HEK293 (cell line): ENCODE measurements at regions not wholly inside any gene's neighbourhood (a gene's known extent, or its start where the extent isn't known, plus 50 kb on each side); places are given as distances from the start of the nearest gene placed in this dataset.

Experiments
- CTCF ChIA-PET: fragments of 350-600 bp; formaldehyde crosslinking; extraction: SDS; loops from one replicate; lab custom pipeline; 2021; ENCODE audit warnings: antibody characterized with exemption; lab: Yijun Ruan, JAX
- POLR2A ChIA-PET: fragments of 300-600 bp; formaldehyde crosslinking; extraction: SDS; loops from one replicate; lab custom pipeline; 2020; ENCODE audit warnings: antibody characterized with exemption, inconsistent platforms; lab: Yijun Ruan, JAX
- H3K27ac ChIP-seq: fragments of 200-500 bp; sonication (Bioruptor generic); 2 replicates; pipeline ENCODE4 v1.5.1; 2014; ENCODE audit warnings: low read depth, low read length, control low read depth, inconsistent platforms; ENCODE audit errors: extremely low read depth
- H3K36me3 ChIP-seq, 2 experiments: fragments of 200-500 bp in 1 of 2; sonication (Bioruptor generic) in 1 of 2; 1 replicate in 1 of 2; 2 replicates in 1 of 2; pipeline ENCODE4 v1.5.1; 2014 to 2017; ENCODE audit warnings: inconsistent platforms in 2 of 2, low read length in 2 of 2; ENCODE audit not compliant: control insufficient read depth in 2 of 2, insufficient read depth in 1 of 2
- H3K4me1 ChIP-seq: fragments of 200-500 bp; sonication (Bioruptor generic); 2 replicates; pipeline ENCODE4 v1.5.1; 2014; ENCODE audit warnings: mild to moderate bottlenecking, low read length, inconsistent platforms; ENCODE audit not compliant: control insufficient read depth, insufficient read depth
- H3K4me3 ChIP-seq: 2 replicates; pipeline ENCODE4 v1.5.1; 2011; ENCODE audit warnings: low read depth, mild to moderate bottlenecking, control low read depth, low read length, moderate library complexity
- H3K9me3 ChIP-seq: fragments of 200-500 bp; sonication (Bioruptor generic); 2 replicates; pipeline ENCODE4 v1.5.1; 2014; ENCODE audit warnings: low read depth, low read length, inconsistent platforms; ENCODE audit not compliant: control insufficient read depth, insufficient read depth
- CTCF ChIP-seq: fragments of 450-650 bp; formaldehyde crosslinking; IDR thresholded peaks from 2 replicates; pipeline ENCODE4 v1.5.1; 2016; ENCODE audit warnings: missing biosample characterization, missing genetic modification characterization
- FEZF1 ChIP-seq: fragments of 450-650 bp; formaldehyde crosslinking; IDR thresholded peaks from 2 replicates; pipeline ENCODE4 v1.5.1; 2016; ENCODE audit warnings: missing biosample characterization, missing genetic modification characterization
- HOXA7 ChIP-seq: sonication (generic); formaldehyde crosslinking; IDR thresholded peaks from 2 replicates; pipeline ENCODE4 v1.8.1; 2022; ENCODE audit warnings: missing genetic modification reagents, borderline replicate concordance
- HOXD13 ChIP-seq: sonication (generic); formaldehyde crosslinking; IDR thresholded peaks from 2 replicates; pipeline ENCODE4 v1.8.0; 2022; ENCODE audit warnings: missing genetic modification reagents, borderline replicate concordance
- MYNN ChIP-seq: fragments of 450-650 bp; formaldehyde crosslinking; IDR thresholded peaks from 2 replicates; pipeline ENCODE4 v1.5.1; 2016; ENCODE audit warnings: missing biosample characterization, missing genetic modification characterization, borderline replicate concordance
- PRDM10 ChIP-seq: fragments of 450-650 bp; formaldehyde crosslinking; IDR thresholded peaks from 2 replicates; pipeline ENCODE4 v1.5.1; 2016; ENCODE audit warnings: missing biosample characterization, missing genetic modification characterization
- SCRT2 ChIP-seq: fragments of 450-650 bp; formaldehyde crosslinking; IDR thresholded peaks from 2 replicates; pipeline ENCODE4 v1.5.1; 2016; ENCODE audit warnings: missing biosample characterization, missing genetic modification characterization
- SP2 ChIP-seq: fragments of 450-650 bp; formaldehyde crosslinking; IDR thresholded peaks from 2 replicates; pipeline ENCODE4 v1.5.1; 2016; ENCODE audit warnings: missing biosample characterization, missing genetic modification characterization
- ZBTB7A ChIP-seq: fragments of 450-650 bp; formaldehyde crosslinking; IDR thresholded peaks from 2 replicates; pipeline ENCODE4 v1.5.1; 2016; ENCODE audit warnings: low read depth, missing biosample characterization, missing genetic modification characterization
- ZIC2 ChIP-seq: fragments of 450-650 bp; formaldehyde crosslinking; IDR thresholded peaks from 2 replicates; pipeline ENCODE4 v1.5.1; 2016; ENCODE audit warnings: missing biosample characterization, missing genetic modification characterization
- ZNF280C ChIP-seq: fragments of 450-650 bp; formaldehyde crosslinking; IDR thresholded peaks from 2 replicates; pipeline ENCODE4 v1.5.1; 2016; ENCODE audit warnings: missing biosample characterization, missing genetic modification characterization
- ZNF394 ChIP-seq: fragments of 450-650 bp; formaldehyde crosslinking; IDR thresholded peaks from 2 replicates; pipeline ENCODE4 v1.5.1; 2016; ENCODE audit warnings: missing biosample characterization, missing genetic modification characterization, mild to moderate bottlenecking, moderate library complexity, borderline replicate concordance
- ZNF416 ChIP-seq: fragments of 450-650 bp; formaldehyde crosslinking; IDR thresholded peaks from 2 replicates; pipeline ENCODE4 v1.5.1; 2016; ENCODE audit warnings: missing biosample characterization, missing genetic modification characterization
- ZNF473 ChIP-seq: fragments of 450-650 bp; formaldehyde crosslinking; IDR thresholded peaks from 2 replicates; pipeline ENCODE4 v1.5.1; 2017; ENCODE audit warnings: missing biosample characterization, missing genetic modification characterization
- ZNF555 ChIP-seq: fragments of 450-650 bp; formaldehyde crosslinking; conservative IDR thresholded peaks from 2 replicates; pipeline ENCODE4 v1.5.1; 2017; ENCODE audit warnings: missing biosample characterization, mild to moderate bottlenecking, missing genetic modification characterization, inconsistent platforms
- ZNF558 ChIP-seq: fragments of 450-650 bp; formaldehyde crosslinking; IDR thresholded peaks from 2 replicates; pipeline ENCODE4 v1.5.1; 2016; ENCODE audit warnings: missing biosample characterization, missing genetic modification characterization
- ZNF610 ChIP-seq: fragments of 450-650 bp; formaldehyde crosslinking; IDR thresholded peaks from 2 replicates; pipeline ENCODE4 v1.5.1; 2016; ENCODE audit warnings: missing biosample characterization, missing genetic modification characterization, borderline replicate concordance
- ZNF768 ChIP-seq: fragments of 450-650 bp; formaldehyde crosslinking; IDR thresholded peaks from 2 replicates; pipeline ENCODE4 v1.5.1; 2018; ENCODE audit warnings: missing biosample characterization, mild to moderate bottlenecking, missing genetic modification characterization
- ZNF791 ChIP-seq: fragments of 450-650 bp; formaldehyde crosslinking; IDR thresholded peaks from 2 replicates; pipeline ENCODE4 v1.5.1; 2016; ENCODE audit warnings: missing biosample characterization, missing genetic modification characterization
- TF ChIP-seq, protein P1 (sequence below): fragments of 450-650 bp; formaldehyde crosslinking; IDR thresholded peaks from 2 replicates; pipeline ENCODE4 v1.5.1; 2016; ENCODE audit warnings: missing biosample characterization, missing genetic modification characterization, borderline replicate concordance
- TF ChIP-seq, protein P2 (sequence below): fragments of 450-650 bp; formaldehyde crosslinking; IDR thresholded peaks from 2 replicates; pipeline ENCODE4 v1.5.1; 2016; ENCODE audit warnings: missing biosample characterization, missing genetic modification characterization, borderline replicate concordance

DNA sequence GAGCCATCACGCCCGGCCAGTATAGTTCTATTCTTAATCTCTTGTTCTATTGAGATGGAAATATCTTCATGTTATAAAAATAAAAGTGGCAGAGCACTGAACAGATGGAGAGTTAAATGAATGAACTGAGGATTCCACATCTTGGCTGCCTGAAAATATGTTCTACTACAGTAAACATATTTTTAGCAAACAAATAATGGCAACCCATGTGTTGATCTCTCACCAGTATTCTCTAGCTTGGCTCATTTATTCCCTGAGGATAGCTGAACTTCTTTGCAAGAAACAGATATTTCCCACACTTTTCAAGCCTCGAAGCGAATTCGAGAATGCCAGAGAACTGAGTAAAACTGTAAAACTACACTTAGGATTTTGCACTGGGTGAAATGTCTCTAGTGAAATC, 58.9 kb downstream of the DIRAS3 start:
- Histone ChIP-seq H3K9me3 (no peaks in the 10 kb centered on the region), H3K4me3 (no peak overlapping the region), H3K4me1 (no peaks in the 10 kb centered on the region), H3K36me3 (no peaks in the 10 kb centered on the region), H3K27ac (no peak overlapping the region)
- POLR2A ChIA-PET, result no interaction called here
- CTCF ChIA-PET, result no interaction called here
- TF ChIP-seq PRDM10 (no peak), ZBTB7A (tag by site-specific recombination) (no peak), ZNF555 (tag by site-specific recombination) (no peak), ZNF791 (tag by site-specific recombination) (no peak), ZIC2 (no peak), ZNF394 (tag by site-specific recombination) (no peak), ZNF558 (tag by site-specific recombination) (no peak), HOXA7 (no peak), SP2 (no peak), HOXD13 (CRISPR knock-in tag) (no peak), ZNF768 (tag by site-specific recombination) (no peak)
- TF ChIP-seq, all 188 proteins: peak for 0

DNA sequence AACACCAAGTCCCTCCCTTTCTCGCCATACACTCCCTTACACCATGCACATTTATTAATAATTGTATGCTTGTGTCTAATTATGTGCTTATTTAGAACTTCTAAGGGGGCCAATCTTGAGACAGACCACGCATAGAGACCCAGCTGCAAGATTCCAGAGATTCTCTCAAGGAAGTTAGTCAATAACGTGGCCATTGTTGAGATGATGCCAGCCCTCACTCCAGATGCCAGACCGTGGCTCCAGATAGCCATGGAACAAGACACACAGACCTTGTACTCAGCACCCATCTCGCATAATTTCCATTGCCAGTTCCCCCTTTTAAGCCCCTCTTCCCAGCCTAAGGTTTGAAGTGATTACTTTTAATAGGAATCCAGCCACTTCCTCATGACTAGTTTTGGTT, 62.4 kb downstream of the DIRAS3 start:
- no peak overlapping the region for H3K4me3 ChIP-seq
- H3K4me1 ChIP-seq, result no peaks in the 10 kb centered on the region
- no peaks in the 10 kb centered on the region for H3K36me3 ChIP-seq
- H3K9me3 ChIP-seq, result no peaks in the 10 kb centered on the region
- CTCF ChIA-PET, result interaction anchor here (0.6 kb wide), 1 partner anchor 48 kb away, joined by 3 read pairs; no protein-coding TSS in a partner anchor
- POLR2A ChIA-PET, result no interaction called here
- H3K27ac ChIP-seq, result no peak overlapping the region
- TF ChIP-seq, protein P1, sequence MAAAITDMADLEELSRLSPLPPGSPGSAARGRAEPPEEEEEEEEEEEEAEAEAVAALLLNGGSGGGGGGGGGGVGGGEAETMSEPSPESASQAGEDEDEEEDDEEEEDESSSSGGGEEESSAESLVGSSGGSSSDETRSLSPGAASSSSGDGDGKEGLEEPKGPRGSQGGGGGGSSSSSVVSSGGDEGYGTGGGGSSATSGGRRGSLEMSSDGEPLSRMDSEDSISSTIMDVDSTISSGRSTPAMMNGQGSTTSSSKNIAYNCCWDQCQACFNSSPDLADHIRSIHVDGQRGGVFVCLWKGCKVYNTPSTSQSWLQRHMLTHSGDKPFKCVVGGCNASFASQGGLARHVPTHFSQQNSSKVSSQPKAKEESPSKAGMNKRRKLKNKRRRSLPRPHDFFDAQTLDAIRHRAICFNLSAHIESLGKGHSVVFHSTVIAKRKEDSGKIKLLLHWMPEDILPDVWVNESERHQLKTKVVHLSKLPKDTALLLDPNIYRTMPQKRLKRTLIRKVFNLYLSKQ (tag by site-specific recombination), result no peak
- TF ChIP-seq SCRT2 (tag by site-specific recombination) (no peak), ZNF473 (tag by site-specific recombination) (no peak), FEZF1 (tag by site-specific recombination) (no peak), SP2 (no peak), ZNF416 (tag by site-specific recombination) (no peak), MYNN (tag by site-specific recombination) (no peak), ZNF280C (tag by site-specific recombination) (no peak), CTCF (tag by site-specific recombination) (no peak), ZNF610 (tag by site-specific recombination) (no peak)
- TF ChIP-seq, protein P2, sequence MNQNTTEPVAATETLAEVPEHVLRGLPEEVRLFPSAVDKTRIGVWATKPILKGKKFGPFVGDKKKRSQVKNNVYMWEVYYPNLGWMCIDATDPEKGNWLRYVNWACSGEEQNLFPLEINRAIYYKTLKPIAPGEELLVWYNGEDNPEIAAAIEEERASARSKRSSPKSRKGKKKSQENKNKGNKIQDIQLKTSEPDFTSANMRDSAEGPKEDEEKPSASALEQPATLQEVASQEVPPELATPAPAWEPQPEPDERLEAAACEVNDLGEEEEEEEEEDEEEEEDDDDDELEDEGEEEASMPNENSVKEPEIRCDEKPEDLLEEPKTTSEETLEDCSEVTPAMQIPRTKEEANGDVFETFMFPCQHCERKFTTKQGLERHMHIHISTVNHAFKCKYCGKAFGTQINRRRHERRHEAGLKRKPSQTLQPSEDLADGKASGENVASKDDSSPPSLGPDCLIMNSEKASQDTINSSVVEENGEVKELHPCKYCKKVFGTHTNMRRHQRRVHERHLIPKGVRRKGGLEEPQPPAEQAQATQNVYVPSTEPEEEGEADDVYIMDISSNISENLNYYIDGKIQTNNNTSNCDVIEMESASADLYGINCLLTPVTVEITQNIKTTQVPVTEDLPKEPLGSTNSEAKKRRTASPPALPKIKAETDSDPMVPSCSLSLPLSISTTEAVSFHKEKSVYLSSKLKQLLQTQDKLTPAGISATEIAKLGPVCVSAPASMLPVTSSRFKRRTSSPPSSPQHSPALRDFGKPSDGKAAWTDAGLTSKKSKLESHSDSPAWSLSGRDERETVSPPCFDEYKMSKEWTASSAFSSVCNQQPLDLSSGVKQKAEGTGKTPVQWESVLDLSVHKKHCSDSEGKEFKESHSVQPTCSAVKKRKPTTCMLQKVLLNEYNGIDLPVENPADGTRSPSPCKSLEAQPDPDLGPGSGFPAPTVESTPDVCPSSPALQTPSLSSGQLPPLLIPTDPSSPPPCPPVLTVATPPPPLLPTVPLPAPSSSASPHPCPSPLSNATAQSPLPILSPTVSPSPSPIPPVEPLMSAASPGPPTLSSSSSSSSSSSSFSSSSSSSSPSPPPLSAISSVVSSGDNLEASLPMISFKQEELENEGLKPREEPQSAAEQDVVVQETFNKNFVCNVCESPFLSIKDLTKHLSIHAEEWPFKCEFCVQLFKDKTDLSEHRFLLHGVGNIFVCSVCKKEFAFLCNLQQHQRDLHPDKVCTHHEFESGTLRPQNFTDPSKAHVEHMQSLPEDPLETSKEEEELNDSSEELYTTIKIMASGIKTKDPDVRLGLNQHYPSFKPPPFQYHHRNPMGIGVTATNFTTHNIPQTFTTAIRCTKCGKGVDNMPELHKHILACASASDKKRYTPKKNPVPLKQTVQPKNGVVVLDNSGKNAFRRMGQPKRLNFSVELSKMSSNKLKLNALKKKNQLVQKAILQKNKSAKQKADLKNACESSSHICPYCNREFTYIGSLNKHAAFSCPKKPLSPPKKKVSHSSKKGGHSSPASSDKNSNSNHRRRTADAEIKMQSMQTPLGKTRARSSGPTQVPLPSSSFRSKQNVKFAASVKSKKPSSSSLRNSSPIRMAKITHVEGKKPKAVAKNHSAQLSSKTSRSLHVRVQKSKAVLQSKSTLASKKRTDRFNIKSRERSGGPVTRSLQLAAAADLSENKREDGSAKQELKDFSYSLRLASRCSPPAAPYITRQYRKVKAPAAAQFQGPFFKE (tag by site-specific recombination), result no peak
